ENCODE measurements at regions not wholly inside any gene's neighbourhood (a gene's known extent, or its start where the extent isn't known, plus 50 kb on each side); places are given as distances from the start of the nearest gene placed in this dataset.

DNA sequence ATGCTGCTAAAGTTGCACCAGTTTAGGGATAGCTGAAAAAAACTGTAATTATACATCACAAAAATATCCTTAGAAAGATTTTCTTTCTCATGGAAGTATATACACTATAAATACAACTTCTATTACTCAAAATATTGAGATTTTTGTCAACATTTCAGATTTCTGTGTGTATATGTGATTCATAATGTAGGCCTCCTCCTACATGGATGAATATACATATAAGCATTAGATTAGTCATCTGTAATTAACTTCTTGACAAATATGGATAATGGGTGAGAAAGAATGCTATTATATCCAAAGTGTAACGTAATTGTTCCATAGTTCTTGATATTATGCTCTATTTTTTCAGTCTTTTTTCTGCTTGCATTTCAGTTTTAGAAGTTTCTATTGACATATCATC, 124.9 kb downstream of the CBLL2 start:
- Histone ChIP-seq H3K27me3 (no peaks in the 10 kb centered on the region), H3K4me3 (no peak overlapping the region), H3K36me3 (no peaks in the 10 kb centered on the region), H3K4me1 (no peaks in the 10 kb centered on the region), H3K27ac (no peak overlapping the region), H3K9me3 (no peaks in the 10 kb centered on the region)
- intact Hi-C loops (cut with DNase I; ENCODE audit: low total_unique reads) (no loop called here), in situ Hi-C loops (cut with MboI; ENCODE audit: low pct_ligation_motif_present in 1 of 4, low pct_unique_long_range_greater_than_20kb in 1 of 4, low sequenced_read_pairs in 3 of 4) (no loop called here)
- TF ChIP-seq POLR2A (IDR thresholded peaks at IDR 0.05) (no peak), CTCF (IDR thresholded peaks at IDR 0.05) (no peak), POLR2AphosphoS5 (IDR thresholded peaks at IDR 0.05) (no peak), EP300 (IDR thresholded peaks at IDR 0.05; ENCODE audit: low read depth) (no peak)
- WGBS, 2 donors (ENCODE audit: low coverage in 1 of 2) = 39 to 100% methylated on average over 1 of the region's 1 CpG
- DNase-seq = no peak

- in situ Hi-C loops (cut with MboI; ENCODE audit: low pct_ligation_motif_present in 1 of 4, low pct_unique_long_range_greater_than_20kb in 1 of 4, low sequenced_read_pairs in 3 of 4) (no loop called here), intact Hi-C loops (cut with DNase I; ENCODE audit: low total_unique reads) (no loop called here)
- 52 to 73% methylated on average over 2 to 4 of the region's 4 CpGs for WGBS, 2 donors (ENCODE audit: low coverage in 1 of 2)
- Histone ChIP-seq H3K27me3 (no peaks in the 10 kb centered on the region), H3K9me3 (no peaks in the 10 kb centered on the region), H3K27ac (no peak overlapping the region), H3K4me1 (no peaks in the 10 kb centered on the region), H3K36me3 (no peaks in the 10 kb centered on the region), H3K4me3 (no peak overlapping the region)
- no peak for DNase-seq
- TF ChIP-seq POLR2AphosphoS5 (IDR thresholded peaks at IDR 0.05) (no peak), CTCF (IDR thresholded peaks at IDR 0.05) (no peak), EP300 (IDR thresholded peaks at IDR 0.05; ENCODE audit: low read depth) (no peak), POLR2A (IDR thresholded peaks at IDR 0.05) (no peak)
Measured at GRCh38 chrX:22399437-22400192, 126.9 kb downstream of the CBLL2 start.

DNA sequence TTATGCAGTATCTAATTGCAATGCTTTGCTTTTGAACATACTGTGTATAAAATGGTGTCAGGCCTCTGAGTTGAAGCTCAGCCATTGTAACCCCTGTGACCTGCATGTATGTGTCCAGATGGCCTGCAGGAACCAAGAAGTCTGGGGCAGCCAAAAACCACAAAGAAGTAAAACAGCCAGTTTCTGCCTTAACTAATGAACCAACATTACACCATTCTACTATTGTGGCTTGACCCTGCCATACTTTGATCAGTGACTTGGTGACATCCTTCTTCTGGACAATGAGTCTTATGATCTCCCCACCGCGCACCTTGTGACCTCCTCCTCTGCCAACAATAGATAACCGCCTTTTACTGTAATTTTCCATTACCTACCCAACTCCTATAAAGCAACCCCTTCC, 131.6 kb downstream of the CBLL2 start:
- no peaks in the 10 kb centered on the region for H3K9me3 ChIP-seq
- intact Hi-C loops (cut with DNase I; ENCODE audit: low total_unique reads) = no loop called here
- WGBS, 2 donors (ENCODE audit: low coverage in 1 of 2) = 96 to 100% methylated on average over 3 of the region's 3 CpGs
- no peak overlapping the region for H3K4me3 ChIP-seq
- no peaks in the 10 kb centered on the region for H3K36me3 ChIP-seq
- no peak overlapping the region for H3K27ac ChIP-seq
- H3K27me3 ChIP-seq = no peaks in the 10 kb centered on the region
- in situ Hi-C loops (cut with MboI; ENCODE audit: low pct_ligation_motif_present in 1 of 4, low pct_unique_long_range_greater_than_20kb in 1 of 4, low sequenced_read_pairs in 3 of 4) = no loop called here
- TF ChIP-seq POLR2AphosphoS5 (IDR thresholded peaks at IDR 0.05) (no peak), POLR2A (IDR thresholded peaks at IDR 0.05) (no peak), EP300 (IDR thresholded peaks at IDR 0.05; ENCODE audit: low read depth) (no peak), CTCF (IDR thresholded peaks at IDR 0.05) (no peak)
- no peak for DNase-seq
- H3K4me1 ChIP-seq = no peaks in the 10 kb centered on the region

- H3K36me3 ChIP-seq = no peaks in the 10 kb centered on the region
- H3K27me3 ChIP-seq = no peaks in the 10 kb centered on the region
- no peak overlapping the region for H3K4me3 ChIP-seq
- 78 to 100% methylated on average over 4 to 5 of the region's 5 CpGs for whole genome bisulfite sequencing, 2 donors (ENCODE audit: low coverage in 1 of 2)
- DNase-seq = no peak
- intact Hi-C loops (cut with DNase I; ENCODE audit: low total_unique reads) = no loop called here
- no peak for TF ChIP-seq EP300 (IDR thresholded peaks at IDR 0.05; ENCODE audit: low read depth)
- no peak for TF ChIP-seq POLR2A (IDR thresholded peaks at IDR 0.05)
- TF ChIP-seq POLR2AphosphoS5 (IDR thresholded peaks at IDR 0.05) = no peak
- TF ChIP-seq CTCF (IDR thresholded peaks at IDR 0.05) = no peak
- in situ Hi-C loops (cut with MboI; ENCODE audit: low pct_ligation_motif_present in 1 of 4, low pct_unique_long_range_greater_than_20kb in 1 of 4, low sequenced_read_pairs in 3 of 4) = no loop called here
- no peak overlapping the region for H3K27ac ChIP-seq
- no peaks in the 10 kb centered on the region for H3K9me3 ChIP-seq
- no peaks in the 10 kb centered on the region for H3K4me1 ChIP-seq
Measured at GRCh38 chrX:22406201-22406737, 133.6 kb downstream of the CBLL2 start.

Data from transverse colon (tissue), 4 donors.